Dedifferentiated amniotic fluid mesenchymal stem cell (primary cell): ENCODE measurements at regions not wholly inside any gene's neighbourhood (a gene's known extent, or its start where the extent isn't known, plus 50 kb on each side); places are given as distances from the start of the nearest gene placed in this dataset.

Experiments
- DNase-seq: peaks from one replicate; pipeline ENCODE4 v3.0.0-alpha.2; 2016; ENCODE audit errors: extremely low spot score

- no peak for DNase-seq
These were observed 171.2 kb upstream of the ZFHX3 start for GRCh38 chr16:73219176-73219575.

GRCh38 chr16:73217654-73218053 is 169.7 kb upstream of the ZFHX3 start:
- DNase-seq: no peak

DNA sequence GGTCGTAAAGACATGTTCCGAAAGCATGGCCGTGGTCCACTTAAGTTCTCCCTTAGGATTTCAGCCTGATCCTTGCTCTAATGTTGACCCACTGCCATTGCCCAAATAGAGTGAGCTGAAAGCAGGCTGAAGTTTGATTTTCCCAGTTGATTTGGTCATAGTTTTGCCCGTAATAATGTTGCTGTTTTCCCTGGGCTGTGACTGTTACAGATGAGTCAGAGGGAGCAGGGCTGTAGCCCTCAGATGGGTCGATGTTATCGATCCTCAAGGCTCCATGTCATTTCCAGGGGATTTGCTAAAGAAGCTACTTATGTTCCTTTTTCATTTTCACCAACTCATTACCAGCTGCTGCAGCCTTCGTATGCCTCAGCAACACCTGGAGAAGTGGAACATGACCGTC is 169.0 kb upstream of the ZFHX3 start:
- no peak for DNase-seq

GRCh38 chr16:73215678-73216377 is 167.9 kb upstream of the ZFHX3 start:
- DNase-seq: no peak

DNA sequence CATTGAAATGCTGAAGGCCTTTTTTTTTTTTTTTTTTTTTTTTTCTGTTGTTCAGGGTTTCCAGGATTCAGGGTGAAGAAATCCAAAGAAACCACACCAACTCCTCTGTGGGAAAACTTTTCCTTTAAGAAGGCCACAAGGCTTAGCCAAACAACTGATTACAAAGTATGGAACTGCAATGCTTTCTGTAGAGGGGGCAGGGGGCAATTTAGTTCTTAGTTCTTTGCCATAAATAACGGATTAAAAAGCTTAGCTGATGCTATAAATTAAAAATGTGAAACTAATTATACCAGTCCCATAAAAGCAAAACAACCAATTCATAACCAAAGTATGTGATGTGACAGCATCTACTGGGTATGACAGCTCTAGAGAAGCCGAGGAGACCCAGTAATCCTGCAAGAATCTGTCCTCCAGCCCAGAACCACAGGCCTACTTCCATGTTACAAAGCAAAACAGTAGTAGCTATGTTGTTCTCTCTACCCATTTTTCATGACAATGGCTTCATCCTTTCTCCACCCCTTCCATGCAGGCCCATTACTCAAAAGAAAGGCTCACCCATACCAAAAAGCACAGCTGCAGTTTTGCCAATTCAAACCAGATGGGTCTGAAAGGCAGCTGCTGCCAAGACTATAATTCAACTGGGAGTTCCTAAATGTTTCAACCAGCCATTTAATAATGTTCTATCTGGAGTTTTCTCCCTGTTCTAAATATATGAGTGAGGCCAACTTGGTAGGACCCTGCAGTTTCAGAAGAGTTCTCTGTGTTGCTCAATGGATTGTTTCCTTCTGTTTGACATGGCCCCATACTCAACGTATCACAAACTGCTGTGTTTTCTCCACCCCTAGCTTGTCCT is 167.1 kb upstream of the ZFHX3 start:
- DNase-seq: peak; percentile 86

DNA sequence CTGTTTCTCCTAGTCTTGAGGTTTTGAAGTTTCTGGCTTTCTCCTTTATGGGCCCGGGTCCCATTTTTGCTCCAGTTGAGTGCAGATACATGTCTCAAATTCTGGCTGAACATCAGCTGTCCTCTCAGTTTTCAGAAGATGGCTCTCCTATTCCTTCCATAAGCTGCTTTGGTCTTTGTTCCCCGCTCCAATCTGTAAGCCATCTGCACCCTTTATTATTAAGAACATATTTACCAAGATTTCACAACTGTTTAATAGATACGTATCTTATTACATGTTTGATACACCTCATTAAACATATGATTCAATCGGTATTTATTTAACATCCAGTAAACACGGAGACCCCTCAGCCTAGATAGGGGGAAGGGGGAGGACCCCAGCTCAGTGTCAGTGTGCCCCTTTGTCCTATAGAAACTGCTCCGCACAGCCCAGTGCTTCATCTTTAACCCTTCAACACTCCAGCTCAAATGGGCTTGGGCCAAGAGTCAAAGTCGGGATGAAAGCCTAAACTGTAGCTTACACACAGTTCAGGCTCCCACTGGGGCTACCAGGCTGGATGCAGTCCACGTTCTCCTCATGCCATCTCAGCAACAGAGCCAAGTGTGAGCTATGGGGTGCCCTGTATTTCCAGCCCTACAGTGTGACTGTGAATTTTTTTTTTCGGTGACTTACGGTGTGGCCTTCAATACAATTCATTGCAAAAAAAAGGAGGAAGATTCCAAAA is 166.0 kb upstream of the ZFHX3 start:
- peak; percentile 20 for DNase-seq

GRCh38 chr16:73212431-73212830 is 164.5 kb upstream of the ZFHX3 start:
- DNase-seq: no peak

GRCh38 chr16:73210686-73211085 is 162.8 kb upstream of the ZFHX3 start:
- DNase-seq: no peak

DNA sequence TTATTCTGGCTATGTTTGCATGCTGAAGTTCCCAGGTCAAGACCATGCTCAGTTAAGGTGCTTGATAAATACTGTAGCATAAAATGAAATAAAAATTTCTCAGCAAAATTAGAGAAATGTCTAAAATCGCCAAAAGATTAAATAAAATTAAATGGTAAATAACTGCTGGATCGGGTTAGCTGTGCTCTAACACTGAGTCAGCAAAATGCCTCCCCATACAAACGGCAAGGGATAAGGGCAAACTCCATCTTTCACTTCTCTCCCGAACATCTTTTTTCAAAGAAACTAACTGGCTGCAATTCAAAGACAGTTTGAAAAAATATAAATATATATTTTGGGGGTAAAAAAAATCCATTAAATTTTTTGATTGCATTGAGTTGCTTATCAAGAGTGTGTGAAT is 162.2 kb upstream of the ZFHX3 start:
- DNase-seq: no peak

DNA sequence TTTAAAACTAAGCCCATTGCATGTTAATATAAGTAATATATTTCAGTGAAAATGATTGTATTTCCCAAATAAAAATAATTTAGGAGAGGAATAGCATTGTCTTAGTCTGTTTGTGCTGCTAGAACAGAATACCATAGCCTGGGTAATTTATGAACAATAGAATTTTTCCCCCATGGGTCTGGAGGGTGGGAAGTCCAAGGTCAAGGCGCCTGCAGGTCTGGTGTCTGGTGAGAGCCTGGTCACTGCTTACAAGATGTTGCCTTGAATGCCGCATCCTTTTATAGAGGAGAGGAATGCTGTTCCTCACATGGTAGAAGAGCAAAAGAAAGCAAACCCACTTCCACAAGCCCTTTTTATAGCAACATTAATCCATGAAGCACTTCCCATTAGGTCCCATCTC is 161.3 kb upstream of the ZFHX3 start:
- no peak for DNase-seq

DNA sequence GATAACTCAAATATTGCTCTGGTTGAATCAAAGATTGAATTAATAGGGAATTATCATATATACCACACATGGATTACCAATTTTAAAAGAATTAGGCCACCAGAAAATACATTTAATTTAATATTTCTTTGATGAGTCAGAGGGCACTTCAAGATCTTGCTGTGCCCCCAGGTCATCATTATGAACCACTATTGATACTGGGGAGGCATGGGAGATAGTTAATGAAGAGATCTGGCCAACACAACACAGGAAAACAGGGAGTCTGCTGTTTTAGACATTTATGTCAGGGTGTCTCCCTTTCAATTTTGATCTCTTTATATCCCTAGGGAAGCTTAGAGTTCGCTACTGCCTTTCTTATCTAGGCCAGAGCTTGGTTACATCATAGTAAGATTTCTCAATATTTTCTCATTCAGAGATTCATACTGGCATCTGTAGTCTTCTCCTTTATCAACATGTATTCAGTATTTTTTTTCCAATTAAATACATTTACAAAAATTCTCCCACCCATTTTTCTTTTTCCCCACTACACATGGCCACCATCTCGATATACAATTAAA is 158.3 kb upstream of the ZFHX3 start:
- no peak for DNase-seq

DNA sequence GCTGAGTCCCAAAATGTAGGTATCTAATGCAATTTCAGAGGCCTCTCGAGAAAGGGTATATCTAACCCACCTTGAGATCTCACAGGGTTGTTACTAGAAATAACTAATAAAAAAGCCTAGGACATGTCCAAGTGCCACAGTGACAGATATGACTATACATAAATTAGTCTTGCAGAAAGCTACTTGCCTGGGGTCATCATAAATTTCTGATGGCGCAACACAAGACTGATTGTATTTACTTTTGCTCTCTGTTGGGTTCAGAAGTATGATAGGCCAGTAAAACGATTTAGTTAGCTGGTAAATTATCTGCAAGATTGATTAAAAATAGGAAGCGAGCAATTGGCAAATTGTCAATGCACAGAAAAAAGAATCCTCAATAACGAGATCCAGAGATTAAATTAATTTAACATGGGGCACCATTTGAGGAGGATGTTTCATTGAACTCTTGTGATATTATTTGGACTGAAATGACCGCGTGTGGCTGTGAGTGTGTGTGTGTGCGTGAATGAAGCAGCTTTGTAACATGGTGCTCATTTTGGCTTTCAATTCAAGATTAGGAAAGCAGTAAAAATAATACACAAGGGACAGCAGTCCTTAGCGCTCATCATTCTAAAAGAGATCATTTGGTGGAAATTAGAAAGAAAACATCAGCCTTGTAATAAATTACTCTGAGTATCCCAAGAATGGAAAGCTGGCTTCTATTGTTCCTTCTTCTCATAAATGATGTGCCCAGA is 157.4 kb upstream of the ZFHX3 start:
- DNase-seq: no peak

GRCh38 chr16:73204359-73205152 is 156.6 kb upstream of the ZFHX3 start:
- no peak for DNase-seq

DNA sequence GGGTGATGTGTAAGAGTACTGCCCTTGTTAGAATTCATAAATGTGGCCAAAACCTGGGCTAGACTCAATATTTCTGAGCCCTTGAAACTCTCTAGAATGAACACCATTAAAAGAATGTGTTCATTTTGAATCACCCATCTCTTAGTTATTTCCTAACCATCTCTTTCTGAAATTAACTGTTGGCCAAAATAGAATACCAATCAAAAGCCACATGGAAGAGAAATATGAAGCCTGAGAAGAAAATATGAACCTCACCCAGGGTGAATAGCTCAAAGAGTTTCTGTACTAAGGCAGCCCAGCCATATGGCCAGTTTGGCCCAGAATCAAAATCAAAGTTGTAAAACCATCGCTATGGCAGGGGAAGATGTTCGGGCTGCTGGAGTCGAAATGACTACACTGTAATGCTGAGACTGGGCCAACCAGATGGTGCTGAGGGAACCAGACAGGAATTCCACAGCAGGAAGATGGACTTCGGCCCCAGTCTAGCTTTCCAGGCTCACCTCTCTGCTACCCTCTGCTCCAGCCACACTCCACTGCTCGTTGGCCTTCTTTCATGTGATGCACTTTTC is 154.3 kb upstream of the ZFHX3 start:
- peak; percentile 95 for DNase-seq

- DNase-seq: no peak
These were observed 151.3 kb upstream of the ZFHX3 start for GRCh38 chr16:73199214-73199613.

- DNase-seq: no peak
These were observed 150.6 kb upstream of the ZFHX3 start for GRCh38 chr16:73198481-73198880.

DNA sequence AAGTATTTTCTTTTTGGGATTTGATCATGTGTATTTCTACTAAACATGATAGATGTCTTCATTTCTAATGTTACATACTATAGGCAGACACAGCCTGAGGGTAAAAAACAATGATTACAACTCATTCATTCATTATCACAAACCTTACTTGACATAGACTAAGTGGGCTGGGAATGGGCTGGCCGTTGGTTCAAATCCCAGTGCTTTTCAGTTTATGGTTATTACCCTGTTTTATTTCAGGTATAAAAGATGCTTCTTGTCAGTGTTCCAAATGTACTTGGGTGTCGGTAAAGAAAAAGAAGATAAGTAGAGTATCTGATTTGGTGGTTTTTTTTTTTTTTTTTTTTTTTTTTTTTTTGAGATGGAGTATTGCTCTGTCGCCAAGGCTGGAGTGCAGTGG is 149.7 kb upstream of the ZFHX3 start:
- no peak for DNase-seq

GRCh38 chr16:73196670-73197069 is 148.7 kb upstream of the ZFHX3 start:
- DNase-seq: no peak

GRCh38 chr16:73193464-73193863 is 145.5 kb upstream of the ZFHX3 start:
- DNase-seq: no peak

- no peak for DNase-seq
These were observed 144.4 kb upstream of the ZFHX3 start for GRCh38 chr16:73192232-73192894.
